Prostate gland (tissue), 2 donors: ENCODE measurements at regions not wholly inside any gene's neighbourhood (a gene's known extent, or its start where the extent isn't known, plus 50 kb on each side); places are given as distances from the start of the nearest gene placed in this dataset.
"Not testable (repeated sequence)": the region's sequence is repeated elsewhere in the genome, so short reads cannot be mapped to it uniquely, and the experiment has no call there.

Experiments
- CTCF ChIP-seq, 4 experiments: fragments of 200-600 bp in 2 of 4; fragments of 450-650 bp in 2 of 4; sonication (generic) in 2 of 4; IDR thresholded peaks; 1 replicate in 3 of 4; 2 replicates in 1 of 4; pipeline ENCODE4 v1.5.1; 2016 to 2019; ENCODE audit warnings: antibody characterized with exemption in 4 of 4, mild to moderate bottlenecking in 2 of 4, moderate library complexity in 2 of 4
- POLR2A ChIP-seq: fragments of 450-650 bp; IDR thresholded peaks from one replicate; pipeline ENCODE4 v1.6.1; 2016; ENCODE audit warnings: antibody characterized with exemption, mild to moderate bottlenecking
- POLR2AphosphoS5 ChIP-seq: sonication (generic); formaldehyde crosslinking; IDR thresholded peaks from one replicate; pipeline ENCODE4 v1.6.1; 2017; ENCODE audit warnings: antibody characterized with exemption

GRCh38 chr1:38770516-38771173 is 88.9 kb downstream of the RRAGC start:
- TF ChIP-seq CTCF (IDR thresholded peaks at IDR 0.05); POLR2A; POLR2AphosphoS5: not testable (repeated sequence)
